Neural cell (in vitro differentiated cells): ENCODE measurements at regions not wholly inside any gene's neighbourhood (a gene's known extent, or its start where the extent isn't known, plus 50 kb on each side); places are given as distances from the start of the nearest gene placed in this dataset.

ENCODE experiments used
- EZH2 ChIP-seq: fragments of 200-600, 300-800 bp; shearing (Covaris generic), sonication (generic); IDR thresholded peaks from 2 replicates; pipeline ENCODE4 v1.6.1; 2014; ENCODE audit warnings: antibody characterized with exemption, low read length, borderline replicate concordance, mild to moderate bottlenecking; ENCODE audit not compliant: insufficient read depth, poor library complexity, severe bottlenecking
- POLR2AphosphoS5 ChIP-seq: IDR thresholded peaks from 2 replicates; pipeline ENCODE4 v1.6.1; 2012
- RAD21 ChIP-seq: fragments of 450-650 bp; conservative IDR thresholded peaks from 2 replicates; pipeline ENCODE4 v1.6.1; 2014; ENCODE audit warnings: antibody characterized with exemption, mild to moderate bottlenecking, moderate library complexity
- TF ChIP-seq, protein P1 (sequence below): fragments of 450-650 bp; IDR thresholded peaks from 2 replicates; pipeline ENCODE4 v1.5.1; 2014; ENCODE audit warnings: antibody characterized with exemption, mild to moderate bottlenecking, moderate library complexity; ENCODE audit not compliant: poor library complexity, severe bottlenecking

DNA sequence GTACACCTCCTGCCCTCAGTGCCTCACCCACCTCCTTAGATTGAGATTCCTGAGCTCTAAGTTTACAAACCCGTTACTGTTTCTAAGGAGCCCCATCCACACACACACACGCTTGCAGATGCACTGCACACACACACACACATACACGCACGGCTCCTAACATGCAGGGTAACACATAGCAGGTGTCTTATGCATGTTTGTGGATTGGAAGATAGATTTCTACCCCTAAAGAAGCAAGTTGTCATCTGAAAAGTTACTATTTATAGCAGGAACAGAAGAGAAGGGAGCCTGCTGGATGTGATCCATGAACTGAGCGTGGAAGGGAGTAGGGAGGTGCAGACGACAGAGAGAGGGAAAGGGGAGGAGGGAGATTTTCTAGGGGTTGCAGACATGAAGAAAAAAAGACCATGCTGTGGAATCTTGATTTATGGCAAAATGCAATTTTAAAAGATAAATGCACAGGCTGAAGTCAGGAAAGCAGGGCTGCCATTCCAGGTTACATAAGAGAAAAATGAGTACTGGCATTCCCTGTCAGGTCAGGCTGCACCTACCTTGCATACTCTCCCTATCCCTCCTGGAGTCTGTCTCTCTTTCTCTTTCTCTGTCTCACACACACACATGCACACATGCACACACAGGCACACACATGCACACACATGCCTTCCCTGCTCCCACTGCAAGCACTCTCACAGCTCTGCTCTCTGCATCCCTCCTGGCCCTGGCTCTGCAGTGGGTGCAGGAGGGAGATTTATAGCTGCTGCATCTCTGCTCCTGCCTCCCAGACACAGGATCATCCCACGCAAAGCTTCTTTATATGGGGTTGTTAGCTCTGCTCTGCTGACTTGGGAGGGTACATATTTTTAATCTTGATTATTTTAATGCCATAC lies 192.6 kb upstream of the MYT1L start:
- TF ChIP-seq, protein P1, sequence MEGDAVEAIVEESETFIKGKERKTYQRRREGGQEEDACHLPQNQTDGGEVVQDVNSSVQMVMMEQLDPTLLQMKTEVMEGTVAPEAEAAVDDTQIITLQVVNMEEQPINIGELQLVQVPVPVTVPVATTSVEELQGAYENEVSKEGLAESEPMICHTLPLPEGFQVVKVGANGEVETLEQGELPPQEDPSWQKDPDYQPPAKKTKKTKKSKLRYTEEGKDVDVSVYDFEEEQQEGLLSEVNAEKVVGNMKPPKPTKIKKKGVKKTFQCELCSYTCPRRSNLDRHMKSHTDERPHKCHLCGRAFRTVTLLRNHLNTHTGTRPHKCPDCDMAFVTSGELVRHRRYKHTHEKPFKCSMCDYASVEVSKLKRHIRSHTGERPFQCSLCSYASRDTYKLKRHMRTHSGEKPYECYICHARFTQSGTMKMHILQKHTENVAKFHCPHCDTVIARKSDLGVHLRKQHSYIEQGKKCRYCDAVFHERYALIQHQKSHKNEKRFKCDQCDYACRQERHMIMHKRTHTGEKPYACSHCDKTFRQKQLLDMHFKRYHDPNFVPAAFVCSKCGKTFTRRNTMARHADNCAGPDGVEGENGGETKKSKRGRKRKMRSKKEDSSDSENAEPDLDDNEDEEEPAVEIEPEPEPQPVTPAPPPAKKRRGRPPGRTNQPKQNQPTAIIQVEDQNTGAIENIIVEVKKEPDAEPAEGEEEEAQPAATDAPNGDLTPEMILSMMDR: no peak
- TF ChIP-seq RAD21 (peak; percentile 13), EZH2 (no peak), POLR2AphosphoS5 (peak; percentile 27)
